ENCODE measurements at regions not wholly inside any gene's neighbourhood (a gene's known extent, or its start where the extent isn't known, plus 50 kb on each side); places are given as distances from the start of the nearest gene placed in this dataset.

GRCh38 chr12:30845676-30846075 is 80.9 kb upstream of the TSPAN11 start:
- CTCF ChIA-PET: no interaction called here
- no peak for TF ChIP-seq CTCF (IDR thresholded peaks at IDR 0.05; ENCODE audit: insufficient read depth in 1 of 2, low read depth in 1 of 2, low read length in 1 of 2, severe bottlenecking in 1 of 2, unreplicated experiment in 1 of 2)
- Mint-ChIP-seq H3K27me3 (ENCODE audit: insufficient read depth, unreplicated experiment) (peaks cover 15% of the 10 kb centered on the region), H3K4me1 (ENCODE audit: low read depth, unreplicated experiment) (peaks cover 7% of the 10 kb centered on the region), H3K36me3 (ENCODE audit: insufficient read depth, unreplicated experiment) (no peaks in the 10 kb centered on the region), H3K27ac (ENCODE audit: unreplicated experiment) (no peak overlapping the region), H3K9me3 (ENCODE audit: unreplicated experiment) (no peaks in the 10 kb centered on the region), H3K4me3 (ENCODE audit: unreplicated experiment) (no peak overlapping the region)
- no peak for DNase-seq
- intact Hi-C loops (cut with micrococcal nuclease; ENCODE audit: unreplicated experiment): loop anchor here (2.0 kb wide), 1 partner anchor 1327 kb away; no protein-coding TSS in a partner anchor
- no TSS peak for BruUV-seq (replicated peaks)
- H3K4me1 ChIP-seq: no peaks in the 10 kb centered on the region
- H3K9me3 ChIP-seq: no peaks in the 10 kb centered on the region
- POLR2A ChIA-PET: no interaction called here
- no peaks in the 10 kb centered on the region for H3K36me3 ChIP-seq (ENCODE audit: control insufficient read depth, insufficient read depth, low read length)
- H3K27me3 ChIP-seq (replicated peaks; ENCODE audit: control insufficient read depth, insufficient read depth, low read length): no peaks in the 10 kb centered on the region
- no peak overlapping the region for H3K4me3 ChIP-seq (ENCODE audit: low read depth, low read length)

GRCh38 chr12:30843211-30843610 is 83.3 kb upstream of the TSPAN11 start:
- peaks cover 11% of the 10 kb centered on the region for H3K27me3 Mint-ChIP-seq (ENCODE audit: insufficient read depth, unreplicated experiment)
- H3K27me3 ChIP-seq (replicated peaks; ENCODE audit: control insufficient read depth, insufficient read depth, low read length): no peaks in the 10 kb centered on the region; the same call in 1 of the 2 replicates
- H3K4me3 ChIP-seq (ENCODE audit: low read depth, low read length): no peak overlapping the region
- no peak for TF ChIP-seq CTCF (IDR thresholded peaks at IDR 0.05; ENCODE audit: insufficient read depth in 1 of 2, low read depth in 1 of 2, low read length in 1 of 2, severe bottlenecking in 1 of 2, unreplicated experiment in 1 of 2)
- H3K9me3 ChIP-seq: no peaks in the 10 kb centered on the region
- H3K9me3 Mint-ChIP-seq (ENCODE audit: unreplicated experiment): no peaks in the 10 kb centered on the region
- no peaks in the 10 kb centered on the region for H3K4me1 ChIP-seq
- DNase-seq: no peak
- intact Hi-C loops (cut with micrococcal nuclease; ENCODE audit: unreplicated experiment): loop anchor here (5.0 kb wide), 1 partner anchor 91 kb away; the partner anchor contains the start of gene CAPRIN2
- H3K36me3 ChIP-seq (ENCODE audit: control insufficient read depth, insufficient read depth, low read length): no peaks in the 10 kb centered on the region
- H3K4me1 Mint-ChIP-seq (ENCODE audit: low read depth, unreplicated experiment): peaks cover 7% of the 10 kb centered on the region
- H3K4me3 Mint-ChIP-seq (ENCODE audit: unreplicated experiment): no peak overlapping the region
- CTCF ChIA-PET: interaction anchor here (0.6 to 1.3 kb wide), 2 partner anchors 134 to 142 kb away, joined by 3 to 5 read pairs; no protein-coding TSS in a partner anchor
- no TSS peak for BruUV-seq (replicated peaks)
- POLR2A ChIA-PET: no interaction called here
- no peaks in the 10 kb centered on the region for H3K36me3 Mint-ChIP-seq (ENCODE audit: insufficient read depth, unreplicated experiment)
- H3K27ac Mint-ChIP-seq (ENCODE audit: unreplicated experiment): no peak overlapping the region

- H3K9me3 Mint-ChIP-seq (ENCODE audit: unreplicated experiment): no peaks in the 10 kb centered on the region
- ChIA-PET POLR2A (no interaction called here), CTCF (no interaction called here)
- TF ChIP-seq CTCF (IDR thresholded peaks at IDR 0.05; ENCODE audit: insufficient read depth in 1 of 2, low read depth in 1 of 2, low read length in 1 of 2, severe bottlenecking in 1 of 2, unreplicated experiment in 1 of 2): no peak
- Histone ChIP-seq H3K4me3 (ENCODE audit: low read depth, low read length) (no peak overlapping the region), H3K27me3 (replicated peaks; ENCODE audit: control insufficient read depth, insufficient read depth, low read length) (no peaks in the 10 kb centered on the region; the same call in 1 of the 2 replicates), H3K36me3 (ENCODE audit: control insufficient read depth, insufficient read depth, low read length) (no peaks in the 10 kb centered on the region), H3K4me1 (no peaks in the 10 kb centered on the region), H3K9me3 (no peaks in the 10 kb centered on the region)
- H3K4me1 Mint-ChIP-seq (ENCODE audit: low read depth, unreplicated experiment): peaks cover 7% of the 10 kb centered on the region
- intact Hi-C loops (cut with micrococcal nuclease; ENCODE audit: unreplicated experiment): loop anchor here (5.0 kb wide), 1 partner anchor 88 kb away; the partner anchor contains the start of gene CAPRIN2
- H3K27me3 Mint-ChIP-seq (ENCODE audit: insufficient read depth, unreplicated experiment): peaks cover 23% of the 10 kb centered on the region
- H3K4me3 Mint-ChIP-seq (ENCODE audit: unreplicated experiment): no peak overlapping the region
- BruUV-seq (replicated peaks): no TSS peak
- H3K36me3 Mint-ChIP-seq (ENCODE audit: insufficient read depth, unreplicated experiment): no peaks in the 10 kb centered on the region
- DNase-seq: no peak
- no peak overlapping the region for H3K27ac Mint-ChIP-seq (ENCODE audit: unreplicated experiment)
These were observed 85.8 kb upstream of the TSPAN11 start for GRCh38 chr12:30840715-30841114.
